NCI-H2107 treated with DMSO at 0.1 percent for 48 hours (cell line): ENCODE measurements at regions not wholly inside any gene's neighbourhood (a gene's known extent, or its start where the extent isn't known, plus 50 kb on each side); places are given as distances from the start of the nearest gene placed in this dataset.
A peak's percentile ranks its signal among the peaks of the same experiment; 100 is the strongest.

Source experiments
- DNase-seq: peaks from one replicate; lab custom pipeline; 2025; ENCODE audit not compliant: unreplicated experiment; lab: John Stamatoyannopoulos, UW

GRCh38 chr4:28536124-28536523 is 1675.5 kb downstream of the STIM2 start:
- no peak for DNase-seq

GRCh38 chr4:28545986-28546385 is 1685.3 kb downstream of the STIM2 start:
- DNase-seq, result no peak

GRCh38 chr4:28548136-28548535 is 1687.5 kb downstream of the STIM2 start:
- no peak for DNase-seq

- no peak for DNase-seq
Measured at GRCh38 chr4:28548594-28548993, 1688.0 kb downstream of the STIM2 start.

- DNase-seq, result no peak
Measured at GRCh38 chr4:28555866-28556265, 1695.2 kb downstream of the STIM2 start.

- DNase-seq, result no peak
Measured at GRCh38 chr4:28557755-28558154, 1697.1 kb downstream of the STIM2 start.

GRCh38 chr4:28558895-28559294 is 1698.3 kb downstream of the STIM2 start:
- DNase-seq, result no peak

- DNase-seq, result no peak
Measured at GRCh38 chr4:28562913-28563312, 1702.3 kb downstream of the STIM2 start.

- DNase-seq, result no peak
Measured at GRCh38 chr4:28565396-28565795, 1704.8 kb downstream of the STIM2 start.

- no peak for DNase-seq
Measured at GRCh38 chr4:28600958-28601357, 1740.3 kb downstream of the STIM2 start.

- no peak for DNase-seq
Measured at GRCh38 chr4:28621591-28621990, 1761.0 kb downstream of the STIM2 start.

GRCh38 chr4:28636971-28637370 is 1776.3 kb downstream of the STIM2 start:
- DNase-seq, result no peak

- DNase-seq, result no peak
Measured at GRCh38 chr4:28639747-28640146, 1779.1 kb downstream of the STIM2 start.

GRCh38 chr4:28654618-28655017 is 1794.0 kb downstream of the STIM2 start:
- DNase-seq, result no peak

- no peak for DNase-seq
Measured at GRCh38 chr4:28665306-28665705, 1804.7 kb downstream of the STIM2 start.

- DNase-seq, result no peak
Measured at GRCh38 chr4:28675582-28675981, 1814.9 kb downstream of the STIM2 start.

GRCh38 chr4:28677808-28678207 is 1817.2 kb downstream of the STIM2 start:
- DNase-seq, result no peak

GRCh38 chr4:28682847-28683246 is 1822.2 kb downstream of the STIM2 start:
- DNase-seq, result no peak

- no peak for DNase-seq
Measured at GRCh38 chr4:28686618-28687017, 1826.0 kb downstream of the STIM2 start.

GRCh38 chr4:28690890-28691289 is 1830.2 kb downstream of the STIM2 start:
- no peak for DNase-seq

GRCh38 chr4:28702571-28702970 is 1841.9 kb downstream of the STIM2 start:
- peak; percentile 40 for DNase-seq

GRCh38 chr4:28709891-28710290 is 1849.2 kb downstream of the STIM2 start:
- no peak for DNase-seq

- no peak for DNase-seq
Measured at GRCh38 chr4:28723371-28723770, 1862.7 kb downstream of the STIM2 start.

GRCh38 chr4:28724239-28724638 is 1863.6 kb downstream of the STIM2 start:
- DNase-seq, result no peak
